ENCODE measurements at regions not wholly inside any gene's neighbourhood (a gene's known extent, or its start where the extent isn't known, plus 50 kb on each side); places are given as distances from the start of the nearest gene placed in this dataset.
"Not testable (repeated sequence)": the region's sequence is repeated elsewhere in the genome, so short reads cannot be mapped to it uniquely, and the experiment has no call there.

DNA sequence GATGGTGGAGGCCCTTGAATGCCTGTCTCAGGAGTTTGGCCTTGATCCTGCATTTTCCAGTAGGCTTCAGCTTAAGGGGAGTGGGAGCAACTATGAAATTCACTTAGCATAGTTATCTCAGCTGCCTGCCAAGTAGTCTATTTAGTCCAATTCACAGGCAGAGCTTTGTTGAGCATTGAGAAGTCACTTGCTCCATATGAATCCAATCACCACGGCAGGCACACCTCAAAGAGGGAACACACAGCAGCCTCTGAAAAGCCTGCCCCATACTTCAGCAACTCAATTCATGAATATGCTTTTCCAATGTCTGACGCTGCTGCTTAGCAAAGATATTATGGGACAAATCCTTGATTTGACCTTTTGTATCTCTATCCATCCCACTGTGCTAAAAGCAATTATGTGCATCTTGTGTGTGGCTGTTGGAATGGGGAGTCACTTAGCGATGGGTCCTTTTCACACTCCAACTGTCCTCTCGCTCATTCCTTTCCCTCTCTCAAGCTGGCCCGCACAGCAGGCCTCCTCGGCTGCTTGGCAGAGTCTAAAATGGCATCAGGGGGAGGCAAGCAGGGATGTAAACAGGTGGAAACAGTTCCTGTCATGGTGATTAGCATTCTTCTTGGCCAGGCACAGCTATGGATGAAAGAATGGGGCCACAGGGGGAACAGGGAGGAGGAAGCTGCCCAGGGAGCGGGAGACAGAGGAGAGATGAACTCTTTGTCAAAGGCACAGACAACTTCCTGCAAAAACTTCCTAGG, 56.0 kb upstream of the LRPPRC start:
- H3K4me1 Mint-ChIP-seq, result no peaks in the 10 kb centered on the region
- peaks cover 0 to 1% (median 0%) of the 10 kb centered on the region in 7 donors for H3K9me3 Mint-ChIP-seq
- Histone ChIP-seq H3K4me1 (ENCODE audit: control insufficient read depth, insufficient read depth, low read length, poor library complexity, severe bottlenecking) (no peaks in the 10 kb centered on the region), H3K27me3 (ENCODE audit: control insufficient read depth, insufficient read depth, low read length) (no peaks in the 10 kb centered on the region), H3K36me3 (ENCODE audit: control insufficient read depth, insufficient read depth, low read length) (no peaks in the 10 kb centered on the region), H3K9me3 (ENCODE audit: control insufficient read depth in 2 of 2, low read length in 2 of 2) (no peaks in the 10 kb centered on the region), H3K4me3 (ENCODE audit: low read depth, low read length) (no peak overlapping the region), H3K27ac (ENCODE audit: insufficient read depth, low read length, poor library complexity, severe bottlenecking) (no peak overlapping the region)
- no peak overlapping the region for H3K27ac Mint-ChIP-seq
- no peak overlapping the region for H3K4me3 Mint-ChIP-seq
- ATAC-seq (ENCODE audit: low read depth in 2 of 2) (no peak), DNase-seq (no peak)
- no peaks in the 10 kb centered on the region for H3K27me3 Mint-ChIP-seq
- no peaks in the 10 kb centered on the region for H3K36me3 Mint-ChIP-seq

- no peaks in the 10 kb centered on the region for H3K36me3 Mint-ChIP-seq
- no peak for ATAC-seq (ENCODE audit: low read depth in 2 of 2)
Measured at GRCh38 chr2:44052584-44052983, 56.8 kb upstream of the LRPPRC start.

GRCh38 chr2:44053052-44053451, 57.3 kb upstream of the LRPPRC start:
- Histone ChIP-seq H3K4me3 (ENCODE audit: low read depth, low read length) (no peak overlapping the region), H3K36me3 (ENCODE audit: control insufficient read depth, insufficient read depth, low read length) (no peaks in the 10 kb centered on the region), H3K9me3 (ENCODE audit: control insufficient read depth in 2 of 2, low read length in 2 of 2) (no peaks in the 10 kb centered on the region), H3K4me1 (ENCODE audit: control insufficient read depth, insufficient read depth, low read length, poor library complexity, severe bottlenecking) (no peaks in the 10 kb centered on the region), H3K27me3 (ENCODE audit: control insufficient read depth, insufficient read depth, low read length) (no peaks in the 10 kb centered on the region), H3K27ac (ENCODE audit: insufficient read depth, low read length, poor library complexity, severe bottlenecking) (no peak overlapping the region)
- Mint-ChIP-seq H3K4me1 (no peaks in the 10 kb centered on the region), H3K36me3 (no peaks in the 10 kb centered on the region), H3K27me3 (no peaks in the 10 kb centered on the region), H3K9me3 (no peaks in the 10 kb centered on the region), H3K4me3 (no peak overlapping the region), H3K27ac (no peak overlapping the region)
- DNase-seq (no peak), ATAC-seq (ENCODE audit: low read depth in 2 of 2) (no peak)

More at GRCh38 chr2:44052584-44052983, 56.8 kb upstream of the LRPPRC start:
- peaks cover 0 to 1% (median 0%) of the 10 kb centered on the region in 7 donors for H3K9me3 Mint-ChIP-seq
- H3K27ac Mint-ChIP-seq, result no peak overlapping the region
- H3K4me1 ChIP-seq (ENCODE audit: control insufficient read depth, insufficient read depth, low read length, poor library complexity, severe bottlenecking), result no peaks in the 10 kb centered on the region
- H3K4me3 ChIP-seq (ENCODE audit: low read depth, low read length), result no peak overlapping the region
- H3K27me3 Mint-ChIP-seq, result no peaks in the 10 kb centered on the region
- no peak for DNase-seq
- H3K4me3 Mint-ChIP-seq, result no peak overlapping the region
- H3K9me3 ChIP-seq (ENCODE audit: control insufficient read depth in 2 of 2, low read length in 2 of 2), result no peaks in the 10 kb centered on the region
- H3K27ac ChIP-seq (ENCODE audit: insufficient read depth, low read length, poor library complexity, severe bottlenecking), result no peak overlapping the region
- no peaks in the 10 kb centered on the region for H3K36me3 ChIP-seq (ENCODE audit: control insufficient read depth, insufficient read depth, low read length)
- H3K27me3 ChIP-seq (ENCODE audit: control insufficient read depth, insufficient read depth, low read length), result no peaks in the 10 kb centered on the region
- no peaks in the 10 kb centered on the region for H3K4me1 Mint-ChIP-seq

- Mint-ChIP-seq H3K27me3 (no peaks in the 10 kb centered on the region), H3K27ac (no peak overlapping the region), H3K4me3 (no peak overlapping the region), H3K36me3 (no peaks in the 10 kb centered on the region), H3K9me3 (no peaks in the 10 kb centered on the region), H3K4me1 (no peaks in the 10 kb centered on the region)
- H3K4me3 ChIP-seq (ENCODE audit: low read depth, low read length), result no peak overlapping the region
- no peak overlapping the region for H3K27ac ChIP-seq (ENCODE audit: insufficient read depth, low read length, poor library complexity, severe bottlenecking)
- no peaks in the 10 kb centered on the region for H3K4me1 ChIP-seq (ENCODE audit: control insufficient read depth, insufficient read depth, low read length, poor library complexity, severe bottlenecking)
- no peaks in the 10 kb centered on the region for H3K27me3 ChIP-seq (ENCODE audit: control insufficient read depth, insufficient read depth, low read length)
- no peaks in the 10 kb centered on the region for H3K36me3 ChIP-seq (ENCODE audit: control insufficient read depth, insufficient read depth, low read length)
- H3K9me3 ChIP-seq (ENCODE audit: control insufficient read depth in 2 of 2, low read length in 2 of 2), result no peaks in the 10 kb centered on the region
- ATAC-seq (ENCODE audit: low read depth in 2 of 2) (no peak), DNase-seq (no peak)
Measured at GRCh38 chr2:44053456-44053855, 57.7 kb upstream of the LRPPRC start.

GRCh38 chr2:44055229-44055628, 59.4 kb upstream of the LRPPRC start:
- no peak overlapping the region for H3K27ac Mint-ChIP-seq
- no peak for ATAC-seq (ENCODE audit: low read depth in 2 of 2)
- H3K27me3 Mint-ChIP-seq, result no peaks in the 10 kb centered on the region
- H3K4me3 Mint-ChIP-seq, result no peak overlapping the region
- H3K9me3 Mint-ChIP-seq, result no peaks in the 10 kb centered on the region
- H3K9me3 ChIP-seq (ENCODE audit: control insufficient read depth in 2 of 2, low read length in 2 of 2), result no peaks in the 10 kb centered on the region
- H3K36me3 ChIP-seq (ENCODE audit: control insufficient read depth, insufficient read depth, low read length), result no peaks in the 10 kb centered on the region
- H3K4me1 ChIP-seq (ENCODE audit: control insufficient read depth, insufficient read depth, low read length, poor library complexity, severe bottlenecking), result no peaks in the 10 kb centered on the region
- no peaks in the 10 kb centered on the region for H3K36me3 Mint-ChIP-seq
- H3K27me3 ChIP-seq (ENCODE audit: control insufficient read depth, insufficient read depth, low read length), result no peaks in the 10 kb centered on the region
- H3K4me3 ChIP-seq (ENCODE audit: low read depth, low read length), result no peak overlapping the region
- no peak overlapping the region for H3K27ac ChIP-seq (ENCODE audit: insufficient read depth, low read length, poor library complexity, severe bottlenecking)
- H3K4me1 Mint-ChIP-seq, result no peaks in the 10 kb centered on the region
- DNase-seq, result no peak

GRCh38 chr2:44055664-44056063, 59.9 kb upstream of the LRPPRC start:
- H3K4me1 ChIP-seq (ENCODE audit: control insufficient read depth, insufficient read depth, low read length, poor library complexity, severe bottlenecking), result no peaks in the 10 kb centered on the region
- H3K36me3 ChIP-seq (ENCODE audit: control insufficient read depth, insufficient read depth, low read length), result no peaks in the 10 kb centered on the region
- no peak for ATAC-seq (ENCODE audit: low read depth in 2 of 2)
- H3K4me1 Mint-ChIP-seq, result no peaks in the 10 kb centered on the region
- no peak overlapping the region for H3K27ac ChIP-seq (ENCODE audit: insufficient read depth, low read length, poor library complexity, severe bottlenecking)
- H3K36me3 Mint-ChIP-seq, result no peaks in the 10 kb centered on the region
- H3K27me3 Mint-ChIP-seq, result peaks cover 3% of the 10 kb centered on the region
- H3K9me3 ChIP-seq (ENCODE audit: control insufficient read depth in 2 of 2, low read length in 2 of 2), result no peaks in the 10 kb centered on the region
- no peak for DNase-seq
- H3K4me3 ChIP-seq (ENCODE audit: low read depth, low read length), result no peak overlapping the region
- no peak overlapping the region for H3K4me3 Mint-ChIP-seq
- no peak overlapping the region for H3K27ac Mint-ChIP-seq
- H3K27me3 ChIP-seq (ENCODE audit: control insufficient read depth, insufficient read depth, low read length), result no peaks in the 10 kb centered on the region
- H3K9me3 Mint-ChIP-seq, result no peaks in the 10 kb centered on the region

GRCh38 chr2:44056947-44057346, 61.2 kb upstream of the LRPPRC start:
- Histone ChIP-seq H3K4me1 (ENCODE audit: control insufficient read depth, insufficient read depth, low read length, poor library complexity, severe bottlenecking) (no peaks in the 10 kb centered on the region), H3K4me3 (ENCODE audit: low read depth, low read length) (no peak overlapping the region), H3K9me3 (ENCODE audit: control insufficient read depth in 2 of 2, low read length in 2 of 2) (no peaks in the 10 kb centered on the region), H3K27ac (ENCODE audit: insufficient read depth, low read length, poor library complexity, severe bottlenecking) (no peak overlapping the region), H3K27me3 (ENCODE audit: control insufficient read depth, insufficient read depth, low read length) (no peaks in the 10 kb centered on the region), H3K36me3 (ENCODE audit: control insufficient read depth, insufficient read depth, low read length) (no peaks in the 10 kb centered on the region)
- H3K4me3 Mint-ChIP-seq, result no peak overlapping the region
- no peaks in the 10 kb centered on the region for H3K9me3 Mint-ChIP-seq
- H3K27ac Mint-ChIP-seq, result no peak overlapping the region
- no peaks in the 10 kb centered on the region for H3K36me3 Mint-ChIP-seq
- no peak for DNase-seq
- peaks cover 4% of the 10 kb centered on the region for H3K27me3 Mint-ChIP-seq
- H3K4me1 Mint-ChIP-seq, result no peaks in the 10 kb centered on the region
- ATAC-seq (ENCODE audit: low read depth in 2 of 2), result no peak

- not testable (repeated sequence) for H3K36me3 Mint-ChIP-seq; H3K27ac ChIP-seq (ENCODE audit: insufficient read depth, low read length, poor library complexity, severe bottlenecking); H3K4me1 Mint-ChIP-seq; DNase-seq; H3K27me3 Mint-ChIP-seq; H3K4me3 ChIP-seq (ENCODE audit: low read depth, low read length); ATAC-seq (ENCODE audit: low read depth in 2 of 2); H3K4me1 ChIP-seq (ENCODE audit: control insufficient read depth, insufficient read depth, low read length, poor library complexity, severe bottlenecking); H3K36me3 ChIP-seq (ENCODE audit: control insufficient read depth, insufficient read depth, low read length); H3K27ac Mint-ChIP-seq; H3K27me3 ChIP-seq (ENCODE audit: control insufficient read depth, insufficient read depth, low read length); H3K4me3 Mint-ChIP-seq; H3K9me3 ChIP-seq (ENCODE audit: control insufficient read depth in 2 of 2, low read length in 2 of 2); H3K9me3 Mint-ChIP-seq
Measured at GRCh38 chr2:44060286-44060685, 64.5 kb upstream of the LRPPRC start.

Measured in CD4-positive, CD25-positive, alpha-beta regulatory T cell (primary cell).